HepG2 (cell line): ENCODE measurements at regions not wholly inside any gene's neighbourhood (a gene's known extent, or its start where the extent isn't known, plus 50 kb on each side); places are given as distances from the start of the nearest gene placed in this dataset.

Experiments
- ATAC-seq: fragments of 200-7000 bp; cut with Tn5 transposase; 3 replicates; pipeline ENCODE4 v1.9.1; 2020; ENCODE audit warnings: mild to moderate bottlenecking, moderate library complexity
- BruUV-seq: library from RNA; stranded (reverse); fragments of 400-500 nt; replicated peaks from 2 replicates; lab custom pipeline; 2021; lab: Mats Ljungman, UMichigan
- CTCF ChIA-PET: fragments of 300-600 bp; formaldehyde crosslinking; extraction: SDS; loops from one replicate; lab custom pipeline; 2021; ENCODE audit warnings: low total read pairs, inconsistent platforms, low intra/inter-chr PET ratio; lab: Yijun Ruan, JAX
- POLR2A ChIA-PET: fragments of 350-600 bp; sonication (Branson Sonifier 250); formaldehyde crosslinking; loops from one replicate; lab custom pipeline; 2020; ENCODE audit warnings: antibody characterized with exemption, inconsistent platforms; lab: Yijun Ruan, JAX
- DNase-seq: peaks from one replicate; pipeline ENCODE4 v3.0.0-alpha.2; 2015; ENCODE audit warnings: low spot score
- FAIRE-seq: peaks from 3 replicates; lab custom pipeline; 2011; peaks lifted over from hg19 to GRCh38; lab: Jason Lieb, UNC
- H2AFZ ChIP-seq: one replicate; pipeline ENCODE4 v1.6.1; 2011; ENCODE audit warnings: low read length, inconsistent platforms
- H3K27ac ChIP-seq: fragments of 300-600 bp; 3 replicates; pipeline ENCODE4 v1.8.0; 2011; ENCODE audit warnings: mixed run types, mild to moderate bottlenecking, mixed read lengths, low read length, inconsistent platforms; ENCODE audit not compliant: insufficient read depth; ENCODE audit errors: extremely low read length
- H3K27me3 ChIP-seq, 2 experiments: fragments of 200-600 bp in 1 of 2; 2 replicates in 1 of 2; 3 replicates in 1 of 2; pipeline versions ENCODE4 v1.6.0 to v1.8.0; 2011; ENCODE audit warnings: low read length in 2 of 2, mild to moderate bottlenecking in 2 of 2, moderate library complexity in 2 of 2, inconsistent platforms in 1 of 2; ENCODE audit not compliant: insufficient read depth in 2 of 2, control insufficient read depth in 1 of 2
- H3K36me3 ChIP-seq, 2 experiments: fragments of 200-600 bp in 1 of 2; replicated peaks in 1 of 2; 2 replicates in 1 of 2; 3 replicates in 1 of 2; pipeline versions ENCODE4 v1.5.1 to v1.8.0; 2011; ENCODE audit warnings: low read length in 2 of 2, inconsistent platforms in 1 of 2; ENCODE audit not compliant: insufficient read depth in 2 of 2, control insufficient read depth in 1 of 2
- H3K4me1 ChIP-seq: 2 replicates; pipeline ENCODE4 v1.5.1; 2012; ENCODE audit warnings: low read length, inconsistent platforms; ENCODE audit not compliant: insufficient read depth
- H3K4me2 ChIP-seq: 2 replicates; pipeline ENCODE4 v1.6.0; 2011; ENCODE audit warnings: low read depth, low read length, inconsistent platforms
- H3K4me3 ChIP-seq, 3 experiments: fragments of 200-600 bp in 1 of 3; sonication (generic), shearing (Covaris generic) in 1 of 3; replicated peaks in 1 of 3; 2 replicates each; pipeline ENCODE4 v1.5.1; 2011 to 2016; ENCODE audit warnings: low read length in 3 of 3, inconsistent platforms in 2 of 3, low read depth in 2 of 3, mild to moderate bottlenecking in 2 of 3, control low read depth in 1 of 3, mixed read lengths in 1 of 3; ENCODE audit not compliant: insufficient read depth in 1 of 3
- H3K79me2 ChIP-seq: one replicate; pipeline ENCODE4 v1.6.1; 2011; ENCODE audit warnings: low read length, inconsistent platforms; ENCODE audit not compliant: insufficient read depth
- H3K9ac ChIP-seq: 2 replicates; pipeline ENCODE4 v1.6.0; 2011; ENCODE audit warnings: mild to moderate bottlenecking, low read depth, low read length, inconsistent platforms; ENCODE audit not compliant: insufficient read depth
- H3K9me3 ChIP-seq: 2 replicates; pipeline ENCODE4 v1.5.1; 2012; ENCODE audit warnings: mild to moderate bottlenecking, low read length
- H4K20me1 ChIP-seq: 2 replicates; pipeline ENCODE4 v1.6.0; 2011; ENCODE audit warnings: inconsistent platforms, mild to moderate bottlenecking, low read length, moderate library complexity; ENCODE audit not compliant: insufficient read depth
- BHLHE40 ChIP-seq: IDR thresholded peaks from 2 replicates; pipeline ENCODE4 v1.6.1; 2011; ENCODE audit warnings: low read length, improper control_type of control experiment
- LCORL ChIP-seq, 2 experiments: fragments of 450-650 bp in 1 of 2; sonication (generic) in 1 of 2; formaldehyde crosslinking in 1 of 2; IDR thresholded peaks; 2 replicates each; pipeline versions ENCODE4 v1.5.0 to v1.6.1; 2017 to 2020; ENCODE audit warnings: antibody characterized with exemption in 1 of 2, missing genetic modification reagents in 1 of 2
- MED1 ChIP-seq: sonication (generic); formaldehyde crosslinking; IDR thresholded peaks from 2 replicates; pipeline ENCODE4 v1.4.0; 2020; ENCODE audit warnings: missing genetic modification reagents
- MXD1 ChIP-seq: sonication (generic); formaldehyde crosslinking; IDR thresholded peaks from 2 replicates; pipeline ENCODE4 v1.4.0; 2020; ENCODE audit warnings: mild to moderate bottlenecking, missing genetic modification reagents
- NFKBIZ ChIP-seq: IDR thresholded peaks from 2 replicates; pipeline ENCODE4 v1.6.1; 2018; ENCODE audit warnings: missing genetic modification reagents, missing compliant biosample characterization
- SATB2 ChIP-seq: sonication (generic); formaldehyde crosslinking; IDR thresholded peaks from 2 replicates; pipeline ENCODE4 v1.5.0; 2020; ENCODE audit warnings: missing genetic modification reagents
- TP53 ChIP-seq: sonication (generic); formaldehyde crosslinking; conservative IDR thresholded peaks from 2 replicates; pipeline ENCODE4 v1.4.0; 2020; ENCODE audit warnings: missing genetic modification reagents
- TRIM22 ChIP-seq: fragments of 450-650 bp; IDR thresholded peaks from 2 replicates; pipeline ENCODE4 v1.6.1; 2017
- ZGPAT ChIP-seq: IDR thresholded peaks from 2 replicates; pipeline ENCODE4 v1.6.1; 2016; ENCODE audit warnings: mild to moderate bottlenecking
- ZNF34 ChIP-seq: sonication (generic); formaldehyde crosslinking; IDR thresholded peaks from 2 replicates; pipeline ENCODE4 v1.4.0; 2020; ENCODE audit warnings: mild to moderate bottlenecking, missing genetic modification reagents, borderline replicate concordance
- ZNF367 ChIP-seq: sonication (generic); formaldehyde crosslinking; IDR thresholded peaks from 2 replicates; pipeline ENCODE4 v1.4.0; 2020; ENCODE audit warnings: missing genetic modification reagents, borderline replicate concordance
- WGBS: methylation state at CpG from one replicate; pipeline ENCODE4 v1.1.6; 2017; ENCODE audit warnings: low lambda C conversion rate; 5-methylcytosine and 5-hydroxymethylcytosine counted together
- in situ Hi-C: cut with HindIII; loops from 2 replicates; pipeline ENCODE4 v1.10.0; 2017; ENCODE audit warnings: low pct_unique_long_range_greater_than_20kb; ENCODE audit not compliant: extremely low pct_ligation_motif_present
- intact Hi-C: fragments of 100-400 bp; cut with micrococcal nuclease; formaldehyde crosslinking; loops from one replicate; pipeline ENCODE4 v1.10.0; 2022; ENCODE audit not compliant: unreplicated experiment
- TF ChIP-seq, protein P1 (sequence below): IDR thresholded peaks from 2 replicates; pipeline ENCODE4 v1.6.1; 2018; ENCODE audit warnings: missing genetic modification reagents, mild to moderate bottlenecking, missing compliant biosample characterization

DNA sequence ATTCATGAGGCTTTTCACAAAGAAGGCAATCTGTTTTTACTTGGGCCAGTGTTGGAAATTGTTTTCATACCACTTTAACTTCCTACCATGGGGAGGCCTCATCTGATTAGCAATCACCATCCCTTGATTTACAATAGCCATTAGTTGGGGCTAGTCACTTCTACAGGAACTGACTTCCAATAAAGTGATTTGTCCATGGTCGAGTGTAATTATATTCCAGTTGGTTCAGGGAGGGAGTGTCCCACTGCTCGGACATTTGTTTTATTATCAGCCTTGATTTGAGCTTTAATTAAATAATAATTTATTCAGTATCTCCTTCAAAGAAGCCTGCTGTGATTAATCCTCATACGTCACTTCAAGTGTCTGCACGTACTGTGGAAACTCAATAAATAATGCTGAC lies 233.9 kb upstream of the CNTNAP5 start:
- no peaks in the 10 kb centered on the region for H3K79me2 ChIP-seq
- ChIA-PET CTCF (no interaction called here), POLR2A (no interaction called here)
- no peak overlapping the region for H3K4me2 ChIP-seq
- no peak overlapping the region for H3K27ac ChIP-seq
- peaks cover 93% of the 10 kb centered on the region for H3K9me3 ChIP-seq
- intact Hi-C loops (no loop called here), in situ Hi-C loops (no loop called here)
- H3K36me3 ChIP-seq = no peaks in the 10 kb centered on the region
- FAIRE-seq = no peak
- no peak for TF ChIP-seq ZGPAT (CRISPR knock-in tag)
- TF ChIP-seq TRIM22 = no peak
- no peak for TF ChIP-seq MED1
- no peak for TF ChIP-seq SATB2
- TF ChIP-seq ZNF367 (CRISPR knock-in tag) = no peak
- DNase-seq = no peak
- 28% methylated on average over 4 of the region's 4 CpGs for WGBS
- no peaks in the 10 kb centered on the region for H4K20me1 ChIP-seq
- no peaks in the 10 kb centered on the region for H3K27me3 ChIP-seq
- no peaks in the 10 kb centered on the region for H3K4me1 ChIP-seq
- H2AFZ ChIP-seq = no peak overlapping the region
- H3K4me3 ChIP-seq = no peak overlapping the region
- ATAC-seq = no peak
- no peak overlapping the region for H3K9ac ChIP-seq
- BruUV-seq = no TSS peak

- H4K20me1 ChIP-seq = no peaks in the 10 kb centered on the region
- ChIA-PET POLR2A (no interaction called here), CTCF (no interaction called here)
- H3K9me3 ChIP-seq = peaks cover 93% of the 10 kb centered on the region
- no peaks in the 10 kb centered on the region for H3K4me1 ChIP-seq
- H3K9ac ChIP-seq = no peak overlapping the region
- no peak overlapping the region for H3K4me2 ChIP-seq
- H3K79me2 ChIP-seq = no peaks in the 10 kb centered on the region
- H3K27me3 ChIP-seq = no peaks in the 10 kb centered on the region
- H2AFZ ChIP-seq = no peak overlapping the region
- intact Hi-C loops (no loop called here), in situ Hi-C loops (no loop called here)
- ATAC-seq = no peak
- TF ChIP-seq ZNF34 (CRISPR knock-in tag) = no peak
- TF ChIP-seq LCORL (IDR thresholded peaks at IDR 0.05) = no peak
- no peak for TF ChIP-seq LCORL (CRISPR knock-in tag; IDR thresholded peaks at IDR 0.05)
- TF ChIP-seq MXD1 (CRISPR knock-in tag) = no peak
- no peak for TF ChIP-seq NFKBIZ (CRISPR knock-in tag)
- TF ChIP-seq, protein P1, sequence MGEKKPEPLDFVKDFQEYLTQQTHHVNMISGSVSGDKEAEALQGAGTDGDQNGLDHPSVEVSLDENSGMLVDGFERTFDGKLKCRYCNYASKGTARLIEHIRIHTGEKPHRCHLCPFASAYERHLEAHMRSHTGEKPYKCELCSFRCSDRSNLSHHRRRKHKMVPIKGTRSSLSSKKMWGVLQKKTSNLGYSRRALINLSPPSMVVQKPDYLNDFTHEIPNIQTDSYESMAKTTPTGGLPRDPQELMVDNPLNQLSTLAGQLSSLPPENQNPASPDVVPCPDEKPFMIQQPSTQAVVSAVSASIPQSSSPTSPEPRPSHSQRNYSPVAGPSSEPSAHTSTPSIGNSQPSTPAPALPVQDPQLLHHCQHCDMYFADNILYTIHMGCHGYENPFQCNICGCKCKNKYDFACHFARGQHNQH (CRISPR knock-in tag) = no peak
- TF ChIP-seq BHLHE40 = no peak
- no peak for TF ChIP-seq TP53 (CRISPR knock-in tag)
- DNase-seq = no peak
- H3K27ac ChIP-seq = no peak overlapping the region
- H3K4me3 ChIP-seq = no peak overlapping the region
- no TSS peak for BruUV-seq
- no peak for FAIRE-seq
- no peaks in the 10 kb centered on the region for H3K36me3 ChIP-seq
Measured at GRCh38 chr2:123791684-123792083, 233.4 kb upstream of the CNTNAP5 start.
